ENCODE measurements at regions not wholly inside any gene's neighbourhood (a gene's known extent, or its start where the extent isn't known, plus 50 kb on each side); places are given as distances from the start of the nearest gene placed in this dataset.

DNA sequence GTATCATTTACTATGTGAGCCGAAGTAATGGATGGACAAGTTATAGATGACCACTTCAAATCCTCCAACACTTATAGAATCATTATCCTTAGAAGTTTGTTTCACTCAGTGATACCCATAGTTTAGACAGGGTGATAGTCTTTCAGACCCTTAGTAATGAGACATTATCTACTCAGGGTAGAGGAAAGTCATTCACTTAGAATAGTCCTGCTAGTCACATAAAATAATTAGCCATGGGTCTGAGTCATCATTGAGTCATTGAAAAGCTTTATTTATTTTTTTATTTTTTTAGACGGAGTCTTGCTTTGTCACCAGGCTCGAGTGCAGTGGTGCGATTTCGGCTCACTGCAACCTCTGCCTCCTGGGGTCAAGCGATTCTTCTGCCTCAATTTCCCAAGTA is 321.7 kb upstream of the FSTL5 start:
- BruUV-seq (replicated peaks) = no TSS peak
- no peak overlapping the region for H3K27ac ChIP-seq (ENCODE audit: low read length)
- TF ChIP-seq, protein P1, sequence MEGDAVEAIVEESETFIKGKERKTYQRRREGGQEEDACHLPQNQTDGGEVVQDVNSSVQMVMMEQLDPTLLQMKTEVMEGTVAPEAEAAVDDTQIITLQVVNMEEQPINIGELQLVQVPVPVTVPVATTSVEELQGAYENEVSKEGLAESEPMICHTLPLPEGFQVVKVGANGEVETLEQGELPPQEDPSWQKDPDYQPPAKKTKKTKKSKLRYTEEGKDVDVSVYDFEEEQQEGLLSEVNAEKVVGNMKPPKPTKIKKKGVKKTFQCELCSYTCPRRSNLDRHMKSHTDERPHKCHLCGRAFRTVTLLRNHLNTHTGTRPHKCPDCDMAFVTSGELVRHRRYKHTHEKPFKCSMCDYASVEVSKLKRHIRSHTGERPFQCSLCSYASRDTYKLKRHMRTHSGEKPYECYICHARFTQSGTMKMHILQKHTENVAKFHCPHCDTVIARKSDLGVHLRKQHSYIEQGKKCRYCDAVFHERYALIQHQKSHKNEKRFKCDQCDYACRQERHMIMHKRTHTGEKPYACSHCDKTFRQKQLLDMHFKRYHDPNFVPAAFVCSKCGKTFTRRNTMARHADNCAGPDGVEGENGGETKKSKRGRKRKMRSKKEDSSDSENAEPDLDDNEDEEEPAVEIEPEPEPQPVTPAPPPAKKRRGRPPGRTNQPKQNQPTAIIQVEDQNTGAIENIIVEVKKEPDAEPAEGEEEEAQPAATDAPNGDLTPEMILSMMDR (IDR thresholded peaks at IDR 0.05) = no peak
- TF ChIP-seq SIN3A (IDR thresholded peaks at IDR 0.05; ENCODE audit: borderline replicate concordance, insufficient read depth, low read depth, low read length) = no peak
- TF ChIP-seq, protein P2, sequence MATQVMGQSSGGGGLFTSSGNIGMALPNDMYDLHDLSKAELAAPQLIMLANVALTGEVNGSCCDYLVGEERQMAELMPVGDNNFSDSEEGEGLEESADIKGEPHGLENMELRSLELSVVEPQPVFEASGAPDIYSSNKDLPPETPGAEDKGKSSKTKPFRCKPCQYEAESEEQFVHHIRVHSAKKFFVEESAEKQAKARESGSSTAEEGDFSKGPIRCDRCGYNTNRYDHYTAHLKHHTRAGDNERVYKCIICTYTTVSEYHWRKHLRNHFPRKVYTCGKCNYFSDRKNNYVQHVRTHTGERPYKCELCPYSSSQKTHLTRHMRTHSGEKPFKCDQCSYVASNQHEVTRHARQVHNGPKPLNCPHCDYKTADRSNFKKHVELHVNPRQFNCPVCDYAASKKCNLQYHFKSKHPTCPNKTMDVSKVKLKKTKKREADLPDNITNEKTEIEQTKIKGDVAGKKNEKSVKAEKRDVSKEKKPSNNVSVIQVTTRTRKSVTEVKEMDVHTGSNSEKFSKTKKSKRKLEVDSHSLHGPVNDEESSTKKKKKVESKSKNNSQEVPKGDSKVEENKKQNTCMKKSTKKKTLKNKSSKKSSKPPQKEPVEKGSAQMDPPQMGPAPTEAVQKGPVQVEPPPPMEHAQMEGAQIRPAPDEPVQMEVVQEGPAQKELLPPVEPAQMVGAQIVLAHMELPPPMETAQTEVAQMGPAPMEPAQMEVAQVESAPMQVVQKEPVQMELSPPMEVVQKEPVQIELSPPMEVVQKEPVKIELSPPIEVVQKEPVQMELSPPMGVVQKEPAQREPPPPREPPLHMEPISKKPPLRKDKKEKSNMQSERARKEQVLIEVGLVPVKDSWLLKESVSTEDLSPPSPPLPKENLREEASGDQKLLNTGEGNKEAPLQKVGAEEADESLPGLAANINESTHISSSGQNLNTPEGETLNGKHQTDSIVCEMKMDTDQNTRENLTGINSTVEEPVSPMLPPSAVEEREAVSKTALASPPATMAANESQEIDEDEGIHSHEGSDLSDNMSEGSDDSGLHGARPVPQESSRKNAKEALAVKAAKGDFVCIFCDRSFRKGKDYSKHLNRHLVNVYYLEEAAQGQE (IDR thresholded peaks at IDR 0.05; ENCODE audit: insufficient read depth in 1 of 2, low read depth in 2 of 2, low read length in 1 of 2) = no peak
- TF ChIP-seq POLR2AphosphoS5 (IDR thresholded peaks at IDR 0.05; ENCODE audit: low read depth, low read length) = no peak
- TF ChIP-seq TCF7L2 (IDR thresholded peaks at IDR 0.05; ENCODE audit: low read depth, low read length) = no peak
- no peak for DNase-seq (ENCODE audit: low read depth, low spot score)
- no peaks in the 10 kb centered on the region for H3K9me3 ChIP-seq (ENCODE audit: control insufficient read depth, insufficient read depth, low read depth, low read length)
- intact Hi-C loops (cut with micrococcal nuclease; ENCODE audit: unreplicated experiment) = no loop called here
- ATAC-seq = no peak
- POLR2A ChIA-PET = no interaction called here
- in situ Hi-C loops (cut with HindIII; ENCODE audit: low pct_unique_long_range_greater_than_20kb, low sequenced_read_pairs) = no loop called here
- no peak overlapping the region for H3K4me3 ChIP-seq (ENCODE audit: low read depth in 2 of 2, low read length in 2 of 2)
- CTCF ChIA-PET = no interaction called here
- H3K27me3 ChIP-seq (ENCODE audit: control insufficient read depth, insufficient read depth, low read length) = no peaks in the 10 kb centered on the region
- no peaks in the 10 kb centered on the region for H3K4me1 ChIP-seq (ENCODE audit: control insufficient read depth, insufficient read depth, low read length)
- no peaks in the 10 kb centered on the region for H3K36me3 ChIP-seq (ENCODE audit: control insufficient read depth, insufficient read depth, low read length)

- H3K4me3 ChIP-seq (ENCODE audit: low read depth in 2 of 2, low read length in 2 of 2) = no peak overlapping the region
- no peak for DNase-seq (ENCODE audit: low read depth, low spot score)
- H3K9me3 ChIP-seq (ENCODE audit: control insufficient read depth, insufficient read depth, low read depth, low read length) = no peaks in the 10 kb centered on the region
- H3K27ac ChIP-seq (ENCODE audit: low read length) = no peak overlapping the region
- no peak for TF ChIP-seq TCF7L2 (IDR thresholded peaks at IDR 0.05; ENCODE audit: low read depth, low read length)
- TF ChIP-seq, protein P1 (IDR thresholded peaks at IDR 0.05) = no peak
- TF ChIP-seq SIN3A (IDR thresholded peaks at IDR 0.05; ENCODE audit: borderline replicate concordance, insufficient read depth, low read depth, low read length) = no peak
- no peak for TF ChIP-seq POLR2AphosphoS5 (IDR thresholded peaks at IDR 0.05; ENCODE audit: low read depth, low read length)
- no peaks in the 10 kb centered on the region for H3K36me3 ChIP-seq (ENCODE audit: control insufficient read depth, insufficient read depth, low read length)
- in situ Hi-C loops (cut with HindIII; ENCODE audit: low pct_unique_long_range_greater_than_20kb, low sequenced_read_pairs) (no loop called here), intact Hi-C loops (cut with micrococcal nuclease; ENCODE audit: unreplicated experiment) (no loop called here)
- BruUV-seq (replicated peaks) = no TSS peak
- CTCF ChIA-PET = no interaction called here
- no peak for ATAC-seq
- POLR2A ChIA-PET = no interaction called here
- H3K27me3 ChIP-seq (ENCODE audit: control insufficient read depth, insufficient read depth, low read length) = no peaks in the 10 kb centered on the region
- no peaks in the 10 kb centered on the region for H3K4me1 ChIP-seq (ENCODE audit: control insufficient read depth, insufficient read depth, low read length)
These were observed 311.4 kb upstream of the FSTL5 start for GRCh38 chr4:162475246-162475645.

Data from Panc1 (cell line).